Left lung (tissue), 4 donors: ENCODE measurements at regions not wholly inside any gene's neighbourhood (a gene's known extent, or its start where the extent isn't known, plus 50 kb on each side); places are given as distances from the start of the nearest gene placed in this dataset.
A peak's percentile ranks its signal among the peaks of the same experiment; 100 is the strongest.

Source experiments
- ATAC-seq: fragments of 200-7000 bp; cut with Tn5 transposase; one replicate; pipeline ENCODE4 v1.9.1; 2020; ENCODE audit warnings: moderate library complexity
- DNase-seq, 4 donors: peaks; one replicate each; pipeline ENCODE4 v3.0.0-alpha.2; 2013 to 2020
- H3K27ac ChIP-seq, 2 donors: fragments of 200-600 bp; sonication (generic) in 1 of 2; one replicate each; pipeline versions ENCODE4 v1.5.0 to v1.8.0; 2020 to 2021
- H3K27me3 ChIP-seq, 2 donors: fragments of 200-600 bp; sonication (generic) in 1 of 2; one replicate each; pipeline versions ENCODE4 v1.5.0 to v1.8.0; 2020 to 2021
- H3K36me3 ChIP-seq, 2 donors: fragments of 200-600 bp; sonication (generic) in 1 of 2; one replicate each; pipeline versions ENCODE4 v1.5.0 to v1.8.0; 2020 to 2021
- H3K4me1 ChIP-seq, 2 donors: fragments of 200-600 bp; one replicate each; pipeline ENCODE4 v1.8.0; 2021
- H3K4me3 ChIP-seq, 2 donors: fragments of 200-600 bp; sonication (generic) in 1 of 2; one replicate each; pipeline versions ENCODE4 v1.5.0 to v1.8.0; 2020 to 2021; ENCODE audit warnings: mild to moderate bottlenecking in 1 of 2
- H3K9me3 ChIP-seq, 2 donors: fragments of 200-600 bp; sonication (generic) in 1 of 2; one replicate each; pipeline versions ENCODE4 v1.5.0 to v1.8.0; 2020 to 2021
- CTCF ChIP-seq, 2 donors: fragments of 200-600 bp; sonication (generic) in 1 of 2; IDR thresholded peaks; one replicate each; pipeline versions ENCODE4 v1.5.0 to v1.8.0; 2021; ENCODE audit warnings: antibody characterized with exemption in 2 of 2
- intact Hi-C, 2 donors: fragments of 100-400 bp; cut with DNase I; formaldehyde crosslinking; loops; one replicate each; pipeline versions ENCODE4 v1.11.2 to v1.14.2; 2022
- donor health status: DM: no; HTN: yes; CAD: no.
- donor health status: DM: no; HTN: no; CAD: no.

- H3K27ac ChIP-seq, result no peak overlapping the region
- DNase-seq, result no peak
- intact Hi-C loops, result no loop called here
- H3K36me3 ChIP-seq, result no peaks in the 10 kb centered on the region
- H3K9me3 ChIP-seq, result no peaks in the 10 kb centered on the region
- no peak for ATAC-seq
- H3K27me3 ChIP-seq, result no peaks in the 10 kb centered on the region
- TF ChIP-seq CTCF (IDR thresholded peaks at IDR 0.05), result no peak
- no peak overlapping the region for H3K4me3 ChIP-seq
- H3K4me1 ChIP-seq, result peaks cover 6 to 29% of the 10 kb centered on the region in 2 donors
These were observed 503.6 kb upstream of the TNP1 start for GRCh38 chr2:217363470-217363869.

- intact Hi-C loops, result no loop called here
- Histone ChIP-seq H3K4me1 (peaks cover 6 to 29% of the 10 kb centered on the region in 2 donors), H3K4me3 (no peak overlapping the region), H3K27me3 (no peaks in the 10 kb centered on the region), H3K27ac (no peak overlapping the region), H3K36me3 (no peaks in the 10 kb centered on the region), H3K9me3 (no peaks in the 10 kb centered on the region)
- no peak for TF ChIP-seq CTCF (IDR thresholded peaks at IDR 0.05)
- no peak for DNase-seq
- ATAC-seq, result no peak
These were observed 502.8 kb upstream of the TNP1 start for GRCh38 chr2:217362710-217363109.

GRCh38 chr2:217362286-217362685 lies 502.4 kb upstream of the TNP1 start:
- TF ChIP-seq CTCF (IDR thresholded peaks at IDR 0.05), result no peak
- no peak overlapping the region for H3K4me3 ChIP-seq
- no peaks in the 10 kb centered on the region for H3K9me3 ChIP-seq
- no peak for DNase-seq
- no peaks in the 10 kb centered on the region for H3K36me3 ChIP-seq
- H3K27me3 ChIP-seq, result no peaks in the 10 kb centered on the region
- ATAC-seq, result no peak
- peaks cover 6 to 29% of the 10 kb centered on the region in 2 donors for H3K4me1 ChIP-seq
- H3K27ac ChIP-seq, result no peak overlapping the region
- intact Hi-C loops, result no loop called here

- no peaks in the 10 kb centered on the region for H3K27me3 ChIP-seq
- DNase-seq, result peak in 1 of 4 donors; percentile 31
- H3K4me3 ChIP-seq, result no peak overlapping the region
- ATAC-seq, result peak; percentile 11
- TF ChIP-seq CTCF (IDR thresholded peaks at IDR 0.05), result no peak
- H3K27ac ChIP-seq, result peak overlapping the region in 1 of 2 donors; percentile 21
- H3K9me3 ChIP-seq, result no peaks in the 10 kb centered on the region
- intact Hi-C loops, result no loop called here
- H3K4me1 ChIP-seq, result peaks cover 6 to 29% of the 10 kb centered on the region in 2 donors
- no peaks in the 10 kb centered on the region for H3K36me3 ChIP-seq
These were observed 501.6 kb upstream of the TNP1 start for GRCh38 chr2:217361483-217361880.

- no peak overlapping the region for H3K4me3 ChIP-seq
- peak in 1 of 4 donors; percentile 39 for DNase-seq
- intact Hi-C loops, result no loop called here
- ATAC-seq, result peak; percentile 74
- no peaks in the 10 kb centered on the region for H3K9me3 ChIP-seq
- H3K27ac ChIP-seq, result peak overlapping the region in 1 of 2 donors; percentile 21
- peak in 1 of 2 donors; percentile 16 for TF ChIP-seq CTCF (IDR thresholded peaks at IDR 0.05)
- peaks cover 6 to 29% of the 10 kb centered on the region in 2 donors for H3K4me1 ChIP-seq
- no peaks in the 10 kb centered on the region for H3K27me3 ChIP-seq
- H3K36me3 ChIP-seq, result no peaks in the 10 kb centered on the region
These were observed 501.1 kb upstream of the TNP1 start for GRCh38 chr2:217360781-217361482.
